ENCODE measurements at regions not wholly inside any gene's neighbourhood (a gene's known extent, or its start where the extent isn't known, plus 50 kb on each side); places are given as distances from the start of the nearest gene placed in this dataset.

DNA sequence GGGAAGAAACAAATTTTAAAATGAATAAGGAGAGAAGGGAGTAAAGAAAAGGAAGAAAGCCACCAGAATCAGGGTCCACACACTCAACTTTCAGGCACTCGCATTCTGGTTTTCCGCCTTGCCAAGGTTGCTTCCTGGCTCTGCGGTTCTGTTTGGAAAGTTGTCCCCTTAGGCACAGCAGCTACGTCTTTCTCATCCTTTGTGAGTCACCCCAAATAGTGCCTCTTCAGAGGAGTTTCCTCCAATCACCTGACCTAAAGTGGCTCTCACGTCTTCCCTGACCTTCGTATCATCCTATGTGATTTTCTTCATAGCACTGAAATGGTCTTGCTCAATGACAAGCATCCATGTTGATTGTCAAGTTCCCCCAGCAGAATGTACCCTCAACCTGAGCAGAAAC is 99.5 kb upstream of the TMCC3 start:
- Histone ChIP-seq H3K79me2 (ENCODE audit: insufficient read depth, low read length) (no peaks in the 10 kb centered on the region), H3K9me2 (ENCODE audit: insufficient read depth) (no peaks in the 10 kb centered on the region), H2AFZ (ENCODE audit: low read depth, low read length, poor library complexity, severe bottlenecking) (no peak overlapping the region), H3K27ac (ENCODE audit: low read depth, low read length) (no peak overlapping the region), H4K20me1 (ENCODE audit: insufficient read depth) (no peaks in the 10 kb centered on the region), H3K9me3 (ENCODE audit: control insufficient read depth in 1 of 2, insufficient read depth in 1 of 2, low read depth in 1 of 2, low read length in 2 of 2) (no peaks in the 10 kb centered on the region), H3K9ac (ENCODE audit: low read length) (no peak overlapping the region), H3K4me1 (ENCODE audit: control insufficient read depth in 1 of 2, insufficient read depth in 2 of 2, low read length in 2 of 2) (no peaks in the 10 kb centered on the region), H3K4me3 (replicated peaks in 1 of 2; ENCODE audit: low read depth in 1 of 2, low read length in 2 of 2) (no peak overlapping the region), H3K27me3 (ENCODE audit: insufficient read depth, low read length) (no peaks in the 10 kb centered on the region), H3K36me3 (ENCODE audit: control insufficient read depth in 1 of 2, insufficient read depth in 2 of 2, low read length in 2 of 2) (no peaks in the 10 kb centered on the region), H3K4me2 (ENCODE audit: low read length) (no peak overlapping the region)
- ATAC-seq (no peak), DNase-seq (ENCODE audit: low read depth, low spot score) (no peak)
- no peak for TF ChIP-seq SRF (IDR thresholded peaks at IDR 0.05; ENCODE audit: low read depth)
- no peak for TF ChIP-seq SIN3A (IDR thresholded peaks at IDR 0.05; ENCODE audit: low read depth)
- TF ChIP-seq, protein P1, sequence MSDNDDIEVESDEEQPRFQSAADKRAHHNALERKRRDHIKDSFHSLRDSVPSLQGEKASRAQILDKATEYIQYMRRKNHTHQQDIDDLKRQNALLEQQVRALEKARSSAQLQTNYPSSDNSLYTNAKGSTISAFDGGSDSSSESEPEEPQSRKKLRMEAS (IDR thresholded peaks at IDR 0.05): no peak
- no peak for TF ChIP-seq CEBPB (IDR thresholded peaks at IDR 0.05; ENCODE audit: low read depth)
- no peak for TF ChIP-seq ATF3 (IDR thresholded peaks at IDR 0.05)
- TF ChIP-seq POLR2A (IDR thresholded peaks at IDR 0.05; ENCODE audit: borderline replicate concordance, extremely low read depth, insufficient read depth, insufficient read length): no peak
- no peak for TF ChIP-seq CBX3 (IDR thresholded peaks at IDR 0.05; ENCODE audit: low read depth)
- TF ChIP-seq JUND (IDR thresholded peaks at IDR 0.05): no peak
- TF ChIP-seq FOSL1 (IDR thresholded peaks at IDR 0.05; ENCODE audit: low read depth): no peak
- TF ChIP-seq ZFX (IDR thresholded peaks at IDR 0.05): no peak
- TF ChIP-seq, protein P2, sequence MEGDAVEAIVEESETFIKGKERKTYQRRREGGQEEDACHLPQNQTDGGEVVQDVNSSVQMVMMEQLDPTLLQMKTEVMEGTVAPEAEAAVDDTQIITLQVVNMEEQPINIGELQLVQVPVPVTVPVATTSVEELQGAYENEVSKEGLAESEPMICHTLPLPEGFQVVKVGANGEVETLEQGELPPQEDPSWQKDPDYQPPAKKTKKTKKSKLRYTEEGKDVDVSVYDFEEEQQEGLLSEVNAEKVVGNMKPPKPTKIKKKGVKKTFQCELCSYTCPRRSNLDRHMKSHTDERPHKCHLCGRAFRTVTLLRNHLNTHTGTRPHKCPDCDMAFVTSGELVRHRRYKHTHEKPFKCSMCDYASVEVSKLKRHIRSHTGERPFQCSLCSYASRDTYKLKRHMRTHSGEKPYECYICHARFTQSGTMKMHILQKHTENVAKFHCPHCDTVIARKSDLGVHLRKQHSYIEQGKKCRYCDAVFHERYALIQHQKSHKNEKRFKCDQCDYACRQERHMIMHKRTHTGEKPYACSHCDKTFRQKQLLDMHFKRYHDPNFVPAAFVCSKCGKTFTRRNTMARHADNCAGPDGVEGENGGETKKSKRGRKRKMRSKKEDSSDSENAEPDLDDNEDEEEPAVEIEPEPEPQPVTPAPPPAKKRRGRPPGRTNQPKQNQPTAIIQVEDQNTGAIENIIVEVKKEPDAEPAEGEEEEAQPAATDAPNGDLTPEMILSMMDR (IDR thresholded peaks at IDR 0.05 in 2 of 3, conservative IDR thresholded peaks at IDR 0.05 in 1 of 3; ENCODE audit: borderline replicate concordance in 1 of 3, insufficient read depth in 1 of 3, low read depth in 2 of 3, low read length in 2 of 3): no peak
- RAD21 ChIA-PET (ENCODE audit: low non-redundant PET in 1 of 2, low total read pairs in 2 of 2, uncharacterized antibody in 2 of 2, unreplicated experiment in 2 of 2): no interaction called here
- CTCF ChIA-PET: no interaction called here
- intact Hi-C loops (cut with micrococcal nuclease): no loop called here
- BruUV-seq (replicated peaks): no TSS peak
- POLR2A ChIA-PET: no interaction called here

- ChIA-PET POLR2A (no interaction called here), RAD21 (ENCODE audit: low non-redundant PET in 1 of 2, low total read pairs in 2 of 2, uncharacterized antibody in 2 of 2, unreplicated experiment in 2 of 2) (no interaction called here), CTCF (no interaction called here)
- H3K9me3 ChIP-seq (ENCODE audit: control insufficient read depth in 1 of 2, insufficient read depth in 1 of 2, low read depth in 1 of 2, low read length in 2 of 2): no peaks in the 10 kb centered on the region
- no peaks in the 10 kb centered on the region for H3K27me3 ChIP-seq (ENCODE audit: insufficient read depth, low read length)
- H3K79me2 ChIP-seq (ENCODE audit: insufficient read depth, low read length): no peaks in the 10 kb centered on the region
- H3K9me2 ChIP-seq (ENCODE audit: insufficient read depth): no peaks in the 10 kb centered on the region
- TF ChIP-seq CBX3 (IDR thresholded peaks at IDR 0.05; ENCODE audit: low read depth) (no peak), EZH2phosphoT487 (IDR thresholded peaks at IDR 0.05; ENCODE audit: borderline replicate concordance) (no peak), FOSL1 (IDR thresholded peaks at IDR 0.05; ENCODE audit: low read depth) (no peak), YY1 (IDR thresholded peaks at IDR 0.05; ENCODE audit: extremely low read depth, insufficient replicate concordance, low read depth, low read length) (no peak), EZH2 (IDR thresholded peaks at IDR 0.05) (no peak), POLR2AphosphoS5 (IDR thresholded peaks at IDR 0.05; ENCODE audit: low read depth, low read length) (no peak)
- TF ChIP-seq, protein P2 (IDR thresholded peaks at IDR 0.05 in 2 of 3, conservative IDR thresholded peaks at IDR 0.05 in 1 of 3; ENCODE audit: borderline replicate concordance in 1 of 3, insufficient read depth in 1 of 3, low read depth in 2 of 3, low read length in 2 of 3): no peak
- H3K4me3 ChIP-seq (replicated peaks in 1 of 2; ENCODE audit: low read depth in 1 of 2, low read length in 2 of 2): no peak overlapping the region
- no peak overlapping the region for H2AFZ ChIP-seq (ENCODE audit: low read depth, low read length, poor library complexity, severe bottlenecking)
- BruUV-seq (replicated peaks): no TSS peak
- no peak overlapping the region for H3K4me2 ChIP-seq (ENCODE audit: low read length)
- H4K20me1 ChIP-seq (ENCODE audit: insufficient read depth): no peaks in the 10 kb centered on the region
- H3K27ac ChIP-seq (ENCODE audit: low read depth, low read length): no peak overlapping the region
- no peak for DNase-seq (ENCODE audit: low read depth, low spot score)
- no peaks in the 10 kb centered on the region for H3K36me3 ChIP-seq (ENCODE audit: control insufficient read depth in 1 of 2, insufficient read depth in 2 of 2, low read length in 2 of 2)
- H3K4me1 ChIP-seq (ENCODE audit: control insufficient read depth in 1 of 2, insufficient read depth in 2 of 2, low read length in 2 of 2): no peaks in the 10 kb centered on the region
- ATAC-seq: no peak
- intact Hi-C loops (cut with micrococcal nuclease): no loop called here
- no peak overlapping the region for H3K9ac ChIP-seq (ENCODE audit: low read length)
Measured at GRCh38 chr12:94749455-94749854, 99.1 kb upstream of the TMCC3 start.

Data from HCT116 (cell line).